HUES48 (cell line): ENCODE measurements at regions not wholly inside any gene's neighbourhood (a gene's known extent, or its start where the extent isn't known, plus 50 kb on each side); places are given as distances from the start of the nearest gene placed in this dataset.

Experiments used
- H3K27ac ChIP-seq: one replicate; pipeline ENCODE4 v1.7.0; 2013; ENCODE audit warnings: low read depth, low read length, inconsistent platforms
- H3K27me3 ChIP-seq: 2 replicates; pipeline ENCODE4 v1.6.1; 2013; ENCODE audit warnings: mild to moderate bottlenecking, low read length; ENCODE audit not compliant: control insufficient read depth, insufficient read depth
- H3K36me3 ChIP-seq: 2 replicates; pipeline ENCODE4 v1.6.1; 2013; ENCODE audit warnings: low read length; ENCODE audit not compliant: control insufficient read depth, insufficient read depth
- H3K4me1 ChIP-seq: 2 replicates; pipeline ENCODE4 v1.6.1; 2013; ENCODE audit warnings: mild to moderate bottlenecking, low read length; ENCODE audit not compliant: control insufficient read depth, insufficient read depth
- H3K4me3 ChIP-seq: 2 replicates; pipeline ENCODE4 v1.5.1; 2013; ENCODE audit warnings: mild to moderate bottlenecking, low read depth, low read length
- H3K9ac ChIP-seq: 2 replicates; pipeline ENCODE4 v1.6.1; 2013; ENCODE audit warnings: mild to moderate bottlenecking, low read depth, low read length, moderate library complexity
- H3K9me3 ChIP-seq: 2 replicates; pipeline ENCODE4 v1.6.1; 2013; ENCODE audit warnings: low read length; ENCODE audit not compliant: control insufficient read depth, insufficient read depth

GRCh38 chr7:98483964-98484545 is 83.2 kb upstream of the BAIAP2L1 start:
- no peak overlapping the region for H3K4me3 ChIP-seq
- H3K4me1 ChIP-seq, result no peaks in the 10 kb centered on the region
- peaks cover 9% of the 10 kb centered on the region; the same call in 1 of the 2 replicates for H3K9me3 ChIP-seq
- H3K27me3 ChIP-seq, result no peaks in the 10 kb centered on the region
- H3K9ac ChIP-seq, result no peak overlapping the region
- no peak overlapping the region for H3K27ac ChIP-seq
- no peaks in the 10 kb centered on the region for H3K36me3 ChIP-seq

- Histone ChIP-seq H3K9ac (no peak overlapping the region), H3K27me3 (no peaks in the 10 kb centered on the region), H3K4me3 (no peak overlapping the region), H3K36me3 (no peaks in the 10 kb centered on the region), H3K9me3 (peaks cover 9% of the 10 kb centered on the region; the same call in 1 of the 2 replicates), H3K27ac (no peak overlapping the region), H3K4me1 (no peaks in the 10 kb centered on the region)
These were observed 82.5 kb upstream of the BAIAP2L1 start for GRCh38 chr7:98483276-98483963.

- Histone ChIP-seq H3K27ac (no peak overlapping the region), H3K27me3 (no peaks in the 10 kb centered on the region), H3K4me1 (no peaks in the 10 kb centered on the region), H3K36me3 (no peaks in the 10 kb centered on the region), H3K4me3 (no peak overlapping the region), H3K9me3 (peaks cover 9% of the 10 kb centered on the region; the same call in 1 of the 2 replicates), H3K9ac (no peak overlapping the region)
These were observed 78.4 kb upstream of the BAIAP2L1 start for GRCh38 chr7:98479318-98479717.

GRCh38 chr7:98475352-98475751 is 74.5 kb upstream of the BAIAP2L1 start:
- no peaks in the 10 kb centered on the region for H3K27me3 ChIP-seq
- no peaks in the 10 kb centered on the region for H3K36me3 ChIP-seq
- no peak overlapping the region for H3K27ac ChIP-seq
- H3K4me1 ChIP-seq, result no peaks in the 10 kb centered on the region
- H3K9me3 ChIP-seq, result 0 out of 2 replicates have a peak, but pooled peaks cover 4% of the 10 kb centered on the region
- no peak overlapping the region for H3K4me3 ChIP-seq
- no peak overlapping the region for H3K9ac ChIP-seq

GRCh38 chr7:98474558-98474957 is 73.7 kb upstream of the BAIAP2L1 start:
- no peak overlapping the region for H3K4me3 ChIP-seq
- H3K27ac ChIP-seq, result no peak overlapping the region
- no peak overlapping the region for H3K9ac ChIP-seq
- no peaks in the 10 kb centered on the region for H3K9me3 ChIP-seq
- 0 out of 2 replicates have a peak, but pooled peaks cover 1% of the 10 kb centered on the region for H3K27me3 ChIP-seq
- H3K36me3 ChIP-seq, result no peaks in the 10 kb centered on the region
- H3K4me1 ChIP-seq, result no peaks in the 10 kb centered on the region

- Histone ChIP-seq H3K9ac (no peak overlapping the region), H3K4me1 (no peaks in the 10 kb centered on the region), H3K27me3 (0 out of 2 replicates have a peak, but pooled peaks cover 3% of the 10 kb centered on the region), H3K9me3 (no peaks in the 10 kb centered on the region), H3K27ac (no peak overlapping the region), H3K4me3 (no peak overlapping the region), H3K36me3 (no peaks in the 10 kb centered on the region)
These were observed 71.6 kb upstream of the BAIAP2L1 start for GRCh38 chr7:98472521-98472954.

GRCh38 chr7:98470485-98471240 is 69.8 kb upstream of the BAIAP2L1 start:
- peak overlapping the region; percentile 51 for H3K27ac ChIP-seq

GRCh38 chr7:98469088-98469487 is 68.2 kb upstream of the BAIAP2L1 start:
- no peaks in the 10 kb centered on the region for H3K4me1 ChIP-seq
- H3K4me3 ChIP-seq, result no peak overlapping the region
- H3K27me3 ChIP-seq, result 0 out of 2 replicates have a peak, but pooled peaks cover 3% of the 10 kb centered on the region
- H3K9me3 ChIP-seq, result no peaks in the 10 kb centered on the region
- no peaks in the 10 kb centered on the region for H3K36me3 ChIP-seq
- no peak overlapping the region for H3K9ac ChIP-seq
- no peak overlapping the region for H3K27ac ChIP-seq

More at GRCh38 chr7:98470485-98471240, 69.8 kb upstream of the BAIAP2L1 start:
- Histone ChIP-seq H3K4me3 (peak overlapping the region; percentile 67), H3K36me3 (no peaks in the 10 kb centered on the region), H3K4me1 (no peaks in the 10 kb centered on the region), H3K9ac (no peak overlapping the region), H3K27me3 (0 out of 2 replicates have a peak, but pooled peaks cover 3% of the 10 kb centered on the region), H3K9me3 (no peaks in the 10 kb centered on the region)

GRCh38 chr7:98467570-98468312 is 66.9 kb upstream of the BAIAP2L1 start:
- H3K27me3 ChIP-seq, result 0 out of 2 replicates have a peak, but pooled peaks cover 3% of the 10 kb centered on the region
- H3K9ac ChIP-seq, result no peak overlapping the region

GRCh38 chr7:98465022-98465421 is 64.1 kb upstream of the BAIAP2L1 start:
- Histone ChIP-seq H3K27me3 (0 out of 2 replicates have a peak, but pooled peaks cover 3% of the 10 kb centered on the region), H3K4me3 (no peak overlapping the region), H3K4me1 (no peaks in the 10 kb centered on the region), H3K9ac (no peak overlapping the region), H3K9me3 (no peaks in the 10 kb centered on the region), H3K27ac (no peak overlapping the region), H3K36me3 (no peaks in the 10 kb centered on the region)

More at GRCh38 chr7:98467570-98468312, 66.9 kb upstream of the BAIAP2L1 start:
- Histone ChIP-seq H3K9me3 (no peaks in the 10 kb centered on the region), H3K36me3 (no peaks in the 10 kb centered on the region), H3K4me3 (no peak overlapping the region), H3K4me1 (no peaks in the 10 kb centered on the region), H3K27ac (no peak overlapping the region)
